ENCODE measurements at regions not wholly inside any gene's neighbourhood (a gene's known extent, or its start where the extent isn't known, plus 50 kb on each side); places are given as distances from the start of the nearest gene placed in this dataset.

DNA sequence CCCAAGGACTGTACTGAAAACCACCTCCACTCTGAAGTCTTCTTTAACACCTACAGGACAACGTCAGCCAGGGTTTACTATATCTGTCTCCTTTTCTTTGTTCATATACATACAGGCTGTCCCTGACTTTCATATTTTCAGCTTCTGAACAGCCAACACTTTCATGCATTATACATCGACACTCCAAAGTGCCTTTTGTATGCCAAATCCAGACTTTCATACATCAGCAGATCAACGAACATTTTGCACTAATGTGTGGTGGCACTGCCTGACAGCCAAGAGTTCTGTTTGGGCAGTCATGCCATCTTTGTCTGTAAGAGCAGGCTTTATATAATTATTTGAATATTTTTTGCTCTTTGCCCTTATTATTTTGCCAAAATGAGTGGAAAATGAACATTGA lies 487.4 kb downstream of the CETN3 start:
- TF ChIP-seq EZH2phosphoT487 (IDR thresholded peaks at IDR 0.05; ENCODE audit: insufficient read depth, low read depth) (no peak), EZH2 (IDR thresholded peaks at IDR 0.05; ENCODE audit: insufficient read depth, poor library complexity, severe bottlenecking) (no peak)
